Gastroesophageal sphincter (tissue), 2 donors: ENCODE measurements at regions not wholly inside any gene's neighbourhood (a gene's known extent, or its start where the extent isn't known, plus 50 kb on each side); places are given as distances from the start of the nearest gene placed in this dataset.

ENCODE experiments used
- EP300 ChIP-seq: sonication (generic); formaldehyde crosslinking; IDR thresholded peaks from one replicate; pipeline ENCODE4 v1.6.1; 2017; ENCODE audit warnings: antibody characterized with exemption, mild to moderate bottlenecking
- POLR2A ChIP-seq, 2 donors: fragments of 450-650 bp; IDR thresholded peaks; one replicate each; pipeline ENCODE4 v1.6.1; 2017; ENCODE audit warnings: antibody characterized with exemption in 2 of 2, mild to moderate bottlenecking in 2 of 2, moderate library complexity in 1 of 2

DNA sequence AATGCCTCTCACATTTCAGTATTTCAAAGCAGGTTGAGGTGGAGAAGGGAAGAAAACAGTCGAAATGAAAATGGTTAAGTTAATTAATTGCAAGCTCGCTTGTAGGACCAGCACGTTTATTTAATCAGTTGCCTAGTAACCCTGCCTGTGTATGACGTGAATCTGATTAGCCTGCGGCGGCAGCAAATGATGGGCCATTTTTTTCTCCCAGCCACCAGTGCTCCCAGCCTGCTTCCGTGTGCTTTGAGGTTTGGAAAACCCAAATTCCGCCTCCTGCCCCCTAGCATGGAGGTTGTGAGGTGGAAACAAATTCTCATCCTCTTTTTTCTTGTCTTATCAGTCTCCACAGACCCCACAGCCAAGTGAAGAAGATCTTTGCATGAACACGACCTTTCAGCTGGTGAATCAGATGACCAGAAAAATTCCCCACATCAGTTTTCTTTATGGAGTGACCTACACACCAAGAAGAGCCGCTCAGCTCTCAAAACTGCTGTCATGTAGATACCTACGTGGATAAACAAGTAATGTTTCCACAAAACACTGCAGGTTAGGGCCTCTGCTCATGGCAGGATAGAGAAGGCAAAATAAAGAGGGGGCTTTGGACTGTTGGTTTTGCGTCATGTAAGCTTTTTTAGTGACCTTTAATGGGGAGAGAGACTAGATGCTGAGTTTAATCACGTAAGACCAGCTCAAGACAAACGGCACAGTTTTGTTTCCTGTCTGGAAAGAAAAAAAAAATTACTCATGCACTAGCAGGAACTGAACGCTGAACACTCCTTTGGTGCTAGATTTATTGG lies 572.9 kb upstream of the NOX3 start:
- TF ChIP-seq POLR2A (IDR thresholded peaks at IDR 0.05) (no peak), EP300 (no peak)
